GM12878 (cell line): ENCODE measurements at regions not wholly inside any gene's neighbourhood (a gene's known extent, or its start where the extent isn't known, plus 50 kb on each side); places are given as distances from the start of the nearest gene placed in this dataset.

Experiments
- BMI1 ChIP-seq: fragments of 450-650 bp; IDR thresholded peaks from 2 replicates; pipeline ENCODE4 v1.6.1; 2016; ENCODE audit warnings: mild to moderate bottlenecking, moderate library complexity, borderline replicate concordance
- CBFB ChIP-seq: IDR thresholded peaks from 2 replicates; pipeline ENCODE4 v1.6.1; 2016; ENCODE audit warnings: antibody characterized with exemption, low read depth
- HDAC6 ChIP-seq: fragments of 200-600 bp; sonication (generic); IDR thresholded peaks from one replicate; pipeline ENCODE4 v1.8.0; 2017; ENCODE audit warnings: antibody characterized with exemption; ENCODE audit not compliant: unreplicated experiment
- IKZF1 ChIP-seq: fragments of 450-650 bp; conservative IDR thresholded peaks from 2 replicates; pipeline ENCODE4 v1.6.1; 2017; ENCODE audit warnings: antibody characterized with exemption, mild to moderate bottlenecking
- KAT2A ChIP-seq: conservative IDR thresholded peaks from 2 replicates; pipeline ENCODE4 v1.6.1; 2011; ENCODE audit warnings: low read depth, low read length; ENCODE audit not compliant: control insufficient read depth
- MYB ChIP-seq: fragments of 150-350 bp; IDR thresholded peaks from 2 replicates; pipeline ENCODE4 v1.6.1; 2014; ENCODE audit warnings: mild to moderate bottlenecking, low read depth, low read length, borderline replicate concordance
- NFIC ChIP-seq: IDR thresholded peaks from 2 replicates; pipeline ENCODE4 v1.6.1; 2012; ENCODE audit warnings: low read depth, mild to moderate bottlenecking, inconsistent platforms, low read length, moderate library complexity
- POLR2A ChIP-seq: IDR thresholded peaks from 2 replicates; pipeline ENCODE4 v1.6.1; 2011; ENCODE audit warnings: low read depth, mild to moderate bottlenecking, low read length
- RCOR1 ChIP-seq: conservative IDR thresholded peaks from 2 replicates; pipeline ENCODE4 v1.6.1; 2012; ENCODE audit warnings: low read depth, low read length, improper control_type of control experiment
- SREBF2 ChIP-seq: IDR thresholded peaks from 2 replicates; pipeline ENCODE4 v1.6.1; 2012; ENCODE audit warnings: mild to moderate bottlenecking, low read length
- TAF1 ChIP-seq: IDR thresholded peaks from 2 replicates; pipeline ENCODE4 v1.6.1; 2011; ENCODE audit warnings: mild to moderate bottlenecking, low read depth, low read length, borderline replicate concordance
- TBL1XR1 ChIP-seq: IDR thresholded peaks from 2 replicates; pipeline ENCODE4 v1.6.1; 2012; ENCODE audit warnings: low read depth, low read length, improper control_type of control experiment
- TCF12 ChIP-seq: IDR thresholded peaks from 2 replicates; pipeline ENCODE4 v1.6.1; 2011; ENCODE audit warnings: low read depth, mild to moderate bottlenecking, low read length
- ZBTB11 ChIP-seq: fragments of 450-650 bp; formaldehyde crosslinking; IDR thresholded peaks from 2 replicates; pipeline ENCODE4 v1.5.0; 2022; ENCODE audit warnings: mild to moderate bottlenecking, missing genetic modification characterization
- ZBTB4 ChIP-seq: fragments of 450-650 bp; formaldehyde crosslinking; IDR thresholded peaks from 2 replicates; pipeline ENCODE4 v1.4.0; 2022; ENCODE audit warnings: mild to moderate bottlenecking, moderate library complexity
- ZNF207 ChIP-seq: fragments of 450-650 bp; IDR thresholded peaks from 2 replicates; pipeline ENCODE4 v1.6.1; 2014; ENCODE audit warnings: antibody characterized with exemption, mild to moderate bottlenecking, borderline replicate concordance
- ZNF24 ChIP-seq: fragments of 450-650 bp; IDR thresholded peaks from 2 replicates; pipeline ENCODE4 v1.6.1; 2017; ENCODE audit warnings: antibody characterized with exemption, mild to moderate bottlenecking
- ZSCAN29 ChIP-seq: fragments of 450-650 bp; IDR thresholded peaks from 2 replicates; pipeline ENCODE4 v1.6.1; 2017; ENCODE audit warnings: mild to moderate bottlenecking, moderate library complexity
- TF ChIP-seq, protein P1 (sequence below): fragments of 150-350 bp; IDR thresholded peaks from 2 replicates; pipeline ENCODE4 v1.6.1; 2014; ENCODE audit warnings: mild to moderate bottlenecking, low read depth, low read length
- TF ChIP-seq, protein P2 (sequence below): IDR thresholded peaks from 2 replicates; pipeline ENCODE4 v1.6.1; 2012; ENCODE audit warnings: low read depth, low read length, improper control_type of control experiment

- TF ChIP-seq, protein P1, sequence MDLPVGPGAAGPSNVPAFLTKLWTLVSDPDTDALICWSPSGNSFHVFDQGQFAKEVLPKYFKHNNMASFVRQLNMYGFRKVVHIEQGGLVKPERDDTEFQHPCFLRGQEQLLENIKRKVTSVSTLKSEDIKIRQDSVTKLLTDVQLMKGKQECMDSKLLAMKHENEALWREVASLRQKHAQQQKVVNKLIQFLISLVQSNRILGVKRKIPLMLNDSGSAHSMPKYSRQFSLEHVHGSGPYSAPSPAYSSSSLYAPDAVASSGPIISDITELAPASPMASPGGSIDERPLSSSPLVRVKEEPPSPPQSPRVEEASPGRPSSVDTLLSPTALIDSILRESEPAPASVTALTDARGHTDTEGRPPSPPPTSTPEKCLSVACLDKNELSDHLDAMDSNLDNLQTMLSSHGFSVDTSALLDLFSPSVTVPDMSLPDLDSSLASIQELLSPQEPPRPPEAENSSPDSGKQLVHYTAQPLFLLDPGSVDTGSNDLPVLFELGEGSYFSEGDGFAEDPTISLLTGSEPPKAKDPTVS: no peak
- TF ChIP-seq HDAC6 (no peak), ZNF24 (no peak), ZNF207 (no peak), POLR2A (no peak), BMI1 (no peak), TAF1 (no peak), IKZF1 (peak; percentile 62), NFIC (peak; percentile 84), TBL1XR1 (0 out of 2 replicates have a peak, but pooled peaks have one; percentile 12), KAT2A (no peak), MYB (no peak), CBFB (peak; percentile 25; the same call in 1 of the 2 replicates), ZBTB4 (CRISPR knock-in tag) (no peak), ZSCAN29 (no peak), TCF12 (peak; percentile 79), SREBF2 (no peak), RCOR1 (0 out of 2 replicates have a peak, but pooled peaks have one; percentile 41), ZBTB11 (CRISPR knock-in tag) (no peak)
- TF ChIP-seq, protein P2, sequence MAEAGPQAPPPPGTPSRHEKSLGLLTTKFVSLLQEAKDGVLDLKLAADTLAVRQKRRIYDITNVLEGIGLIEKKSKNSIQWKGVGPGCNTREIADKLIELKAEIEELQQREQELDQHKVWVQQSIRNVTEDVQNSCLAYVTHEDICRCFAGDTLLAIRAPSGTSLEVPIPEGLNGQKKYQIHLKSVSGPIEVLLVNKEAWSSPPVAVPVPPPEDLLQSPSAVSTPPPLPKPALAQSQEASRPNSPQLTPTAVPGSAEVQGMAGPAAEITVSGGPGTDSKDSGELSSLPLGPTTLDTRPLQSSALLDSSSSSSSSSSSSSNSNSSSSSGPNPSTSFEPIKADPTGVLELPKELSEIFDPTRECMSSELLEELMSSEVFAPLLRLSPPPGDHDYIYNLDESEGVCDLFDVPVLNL: no peak
These were observed 501.4 kb upstream of the RGS6 start (continued) for GRCh38 chr14:71430678-71431376.
